GM18517 (cell line): ENCODE measurements at regions not wholly inside any gene's neighbourhood (a gene's known extent, or its start where the extent isn't known, plus 50 kb on each side); places are given as distances from the start of the nearest gene placed in this dataset.
"Not testable (repeated sequence)": the region's sequence is repeated elsewhere in the genome, so short reads cannot be mapped to it uniquely, and the experiment has no call there.

Source experiments
- ATAC-seq: cut with Tn5 transposase; IDR thresholded peaks from one replicate; pipeline ENCODE4 v1.9.1; 2021; ENCODE audit warnings: mild to moderate bottlenecking, moderate library complexity; ENCODE audit not compliant: unreplicated experiment

DNA sequence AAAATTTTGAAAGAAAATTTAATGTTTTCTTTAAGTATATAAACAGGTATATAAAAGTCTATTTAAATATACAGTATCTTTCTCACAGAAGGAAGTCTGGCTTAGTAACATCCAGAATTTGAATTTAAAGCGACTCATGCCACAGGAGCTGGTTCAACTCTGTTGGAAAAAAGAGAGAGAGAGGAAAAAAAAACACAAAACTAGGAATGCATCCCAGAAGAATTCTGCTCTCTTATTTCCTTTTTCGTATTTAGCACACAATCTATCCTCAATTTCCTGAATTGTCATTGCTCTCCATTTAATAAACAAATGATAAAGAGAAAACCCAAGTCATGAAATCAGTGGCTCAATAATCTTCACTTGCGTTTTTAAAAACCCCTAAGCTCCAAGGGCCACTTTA, 107.5 kb upstream of the SCAF8 start:
- ATAC-seq: no peak

DNA sequence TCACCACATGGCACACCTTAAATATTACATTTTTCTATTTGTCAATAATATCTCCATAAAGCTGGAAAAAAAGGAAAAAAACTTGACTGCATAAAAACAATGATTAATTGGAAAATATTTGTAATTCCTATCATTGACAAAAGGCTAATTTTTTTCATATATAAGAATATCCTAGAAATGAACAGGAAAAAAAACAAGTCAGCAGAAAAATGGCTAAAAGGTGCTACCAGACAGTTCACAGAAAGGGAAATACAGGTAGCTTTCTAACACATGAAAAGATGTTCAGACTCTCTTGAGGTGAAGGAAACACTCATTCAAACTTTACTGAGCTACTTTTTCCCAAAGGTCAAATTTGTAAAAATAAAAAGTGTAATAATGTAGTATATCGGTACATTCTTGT, 104.1 kb upstream of the SCAF8 start:
- no peak for ATAC-seq

DNA sequence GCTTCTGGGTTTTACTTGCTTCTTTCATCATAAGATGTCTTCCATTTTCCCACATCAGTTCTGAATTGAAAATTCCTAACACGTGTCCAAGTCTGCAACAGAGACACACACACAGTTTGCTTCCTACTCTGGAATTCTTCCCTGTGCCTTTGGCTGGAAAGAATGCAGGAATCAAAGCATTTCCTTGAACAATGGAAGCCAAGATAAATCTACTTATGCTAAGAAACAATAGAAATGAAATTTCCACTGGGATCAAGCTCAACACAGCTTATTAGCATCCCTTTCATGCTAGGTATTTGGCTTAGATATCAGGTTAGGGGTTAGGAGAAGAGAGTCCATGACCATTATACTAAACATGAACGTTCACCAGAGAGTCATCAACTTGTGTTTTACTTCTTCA, 101.1 kb upstream of the SCAF8 start:
- no peak for ATAC-seq

DNA sequence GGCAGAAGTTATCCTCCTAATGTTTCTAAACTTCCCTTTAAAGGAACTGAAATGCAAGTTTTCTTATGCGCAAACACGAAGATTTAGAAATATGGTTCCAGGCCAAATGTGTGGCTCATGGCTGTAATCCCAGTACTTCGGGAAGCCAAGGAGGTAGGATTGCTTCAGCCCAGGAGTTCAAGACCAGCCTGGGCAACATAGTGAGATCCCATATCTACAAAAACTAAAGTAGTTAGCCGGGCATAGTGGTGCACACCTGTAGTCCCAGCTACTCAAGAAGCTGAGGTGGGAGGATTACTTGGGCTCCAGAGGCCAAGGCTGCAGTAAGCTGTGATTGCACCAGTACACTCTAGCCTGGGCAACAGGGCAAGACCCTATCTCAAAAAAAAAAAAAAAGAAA, 95.8 kb upstream of the SCAF8 start:
- no peak for ATAC-seq

DNA sequence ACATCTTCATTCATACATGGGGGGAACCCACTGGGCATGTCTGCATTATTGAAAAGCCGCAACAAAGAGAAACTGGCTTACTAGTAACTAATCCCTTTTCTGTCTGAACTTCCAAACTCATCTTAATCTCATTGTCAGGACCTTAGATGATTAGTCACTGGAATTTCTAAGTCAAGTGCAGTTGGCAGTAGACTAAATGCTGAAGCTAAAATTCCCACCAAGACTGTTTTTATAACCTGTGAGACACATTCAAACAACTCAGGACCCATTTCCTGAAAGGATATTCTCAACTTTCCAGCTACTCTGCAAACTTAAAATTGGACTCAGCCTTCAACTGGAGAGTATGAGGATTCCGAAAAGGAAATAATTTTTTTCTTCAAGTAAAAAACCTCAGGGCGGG, 94.8 kb upstream of the SCAF8 start:
- no peak for ATAC-seq

DNA sequence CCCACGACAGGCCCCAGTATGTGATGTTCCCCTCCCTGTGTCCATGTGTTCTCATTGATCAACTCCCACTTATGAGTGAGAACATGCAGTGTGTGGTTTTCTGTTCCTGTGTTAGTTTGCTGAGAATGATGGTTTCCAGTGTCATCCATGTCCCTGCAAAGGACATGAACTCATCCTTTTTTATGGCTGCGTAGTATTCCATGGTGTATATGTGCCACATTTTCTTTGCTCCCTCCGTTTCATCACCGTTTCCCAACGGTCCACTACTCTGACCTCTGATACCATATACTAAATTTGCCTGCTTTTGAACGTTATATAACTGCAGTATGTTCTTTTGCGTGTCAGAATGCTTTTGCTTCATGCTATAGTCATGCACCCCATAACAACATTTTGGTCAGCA, 94.0 kb upstream of the SCAF8 start:
- ATAC-seq: not testable (repeated sequence)

DNA sequence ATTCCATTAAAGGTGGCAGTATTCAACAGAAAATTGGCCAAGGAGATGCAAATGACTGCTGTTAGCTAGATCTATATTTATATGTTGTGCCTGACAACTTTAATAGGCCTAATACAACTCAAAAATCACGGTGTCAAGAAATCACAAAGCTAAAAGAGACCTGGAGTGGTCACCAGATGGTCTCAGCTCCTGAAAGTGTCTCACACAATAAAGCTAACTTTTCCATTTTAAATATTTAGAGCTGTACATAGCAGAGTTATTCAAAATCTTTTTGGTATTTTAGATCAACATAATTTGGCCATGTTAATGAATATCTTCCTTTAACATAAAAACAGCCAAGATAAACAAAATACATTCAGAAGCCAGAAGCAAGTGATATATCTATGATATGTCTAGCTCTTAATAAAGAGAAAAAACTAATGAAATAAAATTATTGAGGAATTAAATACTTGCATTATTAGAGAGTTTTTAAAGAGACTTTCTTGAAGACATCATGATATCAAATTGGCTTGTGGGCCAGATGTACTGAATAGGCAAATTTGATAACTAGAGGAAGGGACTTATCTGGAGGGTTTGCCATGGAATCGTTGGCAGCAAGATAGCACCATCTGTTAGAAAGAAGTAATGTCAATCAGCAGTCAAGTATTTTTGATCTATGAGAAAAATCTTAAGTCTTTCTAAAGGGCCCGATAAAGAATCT, 84.9 kb upstream of the SCAF8 start:
- no peak for ATAC-seq

DNA sequence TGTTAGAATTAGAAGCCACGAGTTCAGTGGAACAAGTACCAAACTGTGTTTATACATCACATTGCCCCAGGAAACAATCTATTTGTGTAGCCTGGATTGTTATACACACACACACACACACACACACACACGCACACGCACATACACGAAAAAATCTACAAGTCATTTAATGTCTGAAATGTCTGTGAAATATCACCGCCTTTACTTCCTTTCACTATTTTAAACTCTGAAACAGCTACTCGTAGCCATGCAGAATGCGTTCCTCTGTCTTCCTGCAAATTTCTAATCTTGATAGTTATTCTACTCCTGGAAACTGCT, 84.4 kb upstream of the SCAF8 start:
- no peak for ATAC-seq

DNA sequence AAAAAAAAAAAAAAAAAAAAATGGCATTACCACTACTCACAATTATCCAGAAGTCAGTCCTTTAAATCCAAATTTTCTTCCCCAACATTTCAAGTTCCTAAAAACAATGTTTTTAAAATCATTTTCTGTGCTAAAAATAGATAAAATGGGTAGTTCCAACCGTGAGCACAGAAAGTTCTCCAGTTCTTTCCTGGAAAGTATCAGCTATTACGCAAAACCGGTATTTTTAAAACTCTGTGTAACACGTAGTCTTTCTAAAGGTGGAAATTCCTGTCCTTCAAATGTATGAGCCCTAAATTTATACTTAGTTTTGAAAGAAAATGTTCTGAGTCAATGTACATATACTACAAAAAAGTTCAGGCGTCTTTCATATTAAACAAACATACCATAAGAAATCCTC, 83.5 kb upstream of the SCAF8 start:
- ATAC-seq: no peak

DNA sequence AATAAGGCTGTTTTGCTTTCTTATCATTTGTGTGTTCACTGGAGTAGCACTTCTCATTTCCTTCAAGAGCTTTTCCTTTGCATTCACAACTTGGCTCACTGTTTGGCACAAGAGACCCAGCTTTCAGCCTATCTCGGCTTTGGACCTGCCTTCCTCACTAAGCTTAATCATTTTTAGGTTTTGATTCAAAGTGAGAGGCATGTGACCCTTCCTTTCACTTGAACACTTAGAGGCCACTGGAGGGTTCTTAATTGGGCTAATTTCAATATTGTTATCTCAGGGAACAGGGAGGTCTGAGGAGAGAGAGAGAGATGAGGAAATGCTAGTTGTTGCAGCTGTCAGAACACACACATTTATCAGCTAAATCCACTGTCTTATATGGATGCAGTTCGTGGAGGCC, 82.9 kb upstream of the SCAF8 start:
- no peak for ATAC-seq

DNA sequence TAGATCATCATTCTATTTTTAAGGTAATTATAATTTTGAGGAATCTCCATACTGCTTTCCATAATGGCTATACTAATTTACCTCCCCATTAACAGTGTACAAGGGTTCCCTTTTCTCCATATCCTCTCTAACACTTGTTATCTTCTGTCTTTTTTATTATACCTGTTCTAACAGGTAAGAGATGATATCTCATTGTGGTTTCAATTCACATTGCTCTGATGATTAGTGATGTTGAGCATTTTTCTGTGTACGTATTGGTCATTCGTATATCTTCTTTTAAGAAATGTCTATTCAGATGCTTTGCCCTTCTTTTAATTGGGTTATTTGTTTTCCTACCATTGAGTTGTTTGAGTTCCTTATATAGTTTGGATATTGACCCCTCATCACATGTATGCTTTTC, 81.6 kb upstream of the SCAF8 start:
- ATAC-seq: no peak

DNA sequence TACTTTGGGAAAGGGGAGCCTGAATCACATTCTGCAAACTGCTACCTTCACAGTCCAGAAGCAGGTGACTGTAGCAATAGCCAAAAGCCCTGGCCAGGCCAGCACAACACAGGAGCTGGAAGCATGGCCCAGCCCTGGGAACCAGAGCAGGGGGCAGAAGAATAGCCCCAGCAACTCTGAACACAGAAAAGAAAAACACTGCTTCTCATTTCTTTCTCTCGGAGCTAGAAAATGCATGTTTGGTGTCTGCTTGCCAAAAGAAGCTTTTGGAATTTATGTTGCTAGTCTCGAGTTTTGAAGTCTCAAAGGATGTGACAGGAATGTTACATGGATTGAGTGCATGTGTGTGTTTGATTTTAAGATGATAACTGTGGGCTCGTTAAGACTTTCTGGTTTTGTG, 79.8 kb upstream of the SCAF8 start:
- no peak for ATAC-seq

DNA sequence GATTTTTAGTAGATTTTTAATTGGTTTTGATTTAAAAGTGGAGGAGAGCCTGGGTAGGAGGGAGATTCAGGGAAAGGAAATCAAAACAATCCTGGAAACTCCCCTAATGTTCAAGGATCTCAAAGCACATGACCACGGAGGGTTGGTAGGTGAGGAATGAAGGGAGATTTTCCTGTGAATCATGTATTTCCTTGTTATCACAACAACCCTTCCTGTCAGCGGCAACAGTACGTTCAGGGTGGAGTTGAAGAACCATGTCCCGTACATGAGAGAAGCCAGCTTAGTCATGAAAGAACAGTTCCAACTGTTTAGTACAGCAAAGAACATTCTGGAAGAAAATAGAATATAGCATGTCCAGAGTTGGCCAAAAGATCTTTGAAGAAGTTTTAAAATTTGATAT, 79.4 kb upstream of the SCAF8 start:
- ATAC-seq: no peak

DNA sequence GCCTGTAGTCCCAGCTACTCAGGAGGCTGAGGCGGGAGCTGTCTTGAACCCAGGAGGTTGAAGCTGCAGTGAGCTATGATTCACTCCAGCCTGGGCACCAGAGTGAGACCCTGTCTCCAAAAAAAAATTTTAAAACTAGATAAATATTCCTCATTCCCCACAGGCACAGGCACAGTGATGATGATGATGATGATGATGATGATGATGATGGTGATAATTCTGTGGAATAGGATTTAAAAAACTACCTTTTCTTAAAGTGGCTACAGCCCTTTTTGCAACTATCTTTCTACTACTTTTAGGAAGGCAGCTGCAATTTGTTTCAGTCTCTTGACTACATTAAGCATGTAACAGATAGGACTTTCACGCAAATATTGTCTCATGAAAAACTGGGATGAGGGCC, 76.6 kb upstream of the SCAF8 start:
- ATAC-seq: no peak

DNA sequence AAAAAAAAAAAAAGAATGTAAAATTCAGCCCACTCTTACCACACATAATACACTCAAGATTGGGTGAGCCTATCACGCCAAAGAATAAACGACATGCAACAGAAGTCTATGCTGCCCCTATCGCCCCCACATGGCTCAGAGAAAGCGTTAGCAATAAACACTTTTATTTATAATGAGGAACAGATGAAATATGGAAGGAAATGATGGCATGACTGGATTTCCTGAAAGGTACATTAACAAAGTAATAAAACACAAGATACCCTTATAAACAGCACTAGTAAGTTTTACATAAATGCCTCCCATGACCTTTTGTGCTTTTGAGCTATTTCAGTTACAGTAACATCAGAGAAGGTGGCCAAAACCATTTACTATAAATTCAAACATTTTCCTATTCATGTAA, 71.4 kb upstream of the SCAF8 start:
- no peak for ATAC-seq

DNA sequence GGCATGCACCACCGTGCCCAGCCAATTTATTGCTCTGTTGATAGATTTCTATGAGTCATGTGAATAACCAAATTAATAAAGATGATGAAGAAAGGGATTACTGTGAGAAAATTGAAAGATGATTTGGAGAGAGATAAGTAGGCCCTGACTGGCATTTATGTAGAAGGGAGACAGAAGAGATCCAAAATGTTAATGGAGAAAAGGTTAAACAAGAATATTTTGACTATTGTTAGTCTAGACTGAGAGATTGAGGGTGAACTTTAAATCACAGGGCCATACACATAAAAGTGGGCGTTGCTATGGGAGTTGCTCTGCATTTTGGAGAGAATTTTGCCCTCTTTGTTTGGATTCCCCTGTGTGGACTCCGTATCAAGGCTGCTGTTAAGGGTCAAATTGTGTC, 68.9 kb upstream of the SCAF8 start:
- ATAC-seq: no peak

DNA sequence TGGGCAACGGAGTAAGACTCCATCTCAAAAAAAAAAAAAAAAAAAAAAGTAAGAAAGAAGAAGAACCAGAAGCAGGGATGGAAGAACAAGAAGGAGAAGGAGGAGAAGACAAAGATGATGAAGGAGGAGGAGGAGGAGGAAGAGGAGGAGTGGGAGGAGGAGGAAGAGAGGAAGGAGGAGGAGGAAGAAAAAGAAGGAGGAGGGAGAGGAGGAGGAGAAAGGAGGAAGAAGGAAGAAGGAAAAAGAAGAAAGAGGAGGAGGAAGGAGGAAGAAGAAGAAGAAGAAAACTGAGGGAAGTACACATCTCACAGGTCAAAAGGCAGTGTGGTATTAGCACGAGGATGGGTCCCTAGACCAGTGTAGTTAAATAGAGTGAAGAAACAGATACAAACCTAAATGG, 65.1 kb upstream of the SCAF8 start:
- ATAC-seq: no peak

DNA sequence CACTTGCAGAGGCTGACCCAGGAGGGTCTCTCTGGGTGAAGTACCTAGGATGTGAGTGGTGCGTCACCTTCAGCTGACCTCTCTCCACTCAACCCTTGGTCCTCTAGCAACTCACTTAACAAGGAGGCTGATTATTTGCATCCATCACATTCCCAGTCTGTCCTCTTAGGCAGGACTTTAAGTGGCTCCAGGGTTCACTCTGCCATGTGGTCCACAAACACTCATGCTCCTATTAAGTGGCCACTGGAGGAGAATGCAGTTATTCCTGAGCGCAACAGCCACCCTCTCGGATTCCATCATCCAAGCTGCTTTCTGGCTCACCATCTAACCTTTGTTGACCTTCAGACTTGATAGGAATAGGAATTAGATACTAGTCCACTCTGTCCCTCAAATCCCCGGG, 61.1 kb upstream of the SCAF8 start:
- no peak for ATAC-seq

DNA sequence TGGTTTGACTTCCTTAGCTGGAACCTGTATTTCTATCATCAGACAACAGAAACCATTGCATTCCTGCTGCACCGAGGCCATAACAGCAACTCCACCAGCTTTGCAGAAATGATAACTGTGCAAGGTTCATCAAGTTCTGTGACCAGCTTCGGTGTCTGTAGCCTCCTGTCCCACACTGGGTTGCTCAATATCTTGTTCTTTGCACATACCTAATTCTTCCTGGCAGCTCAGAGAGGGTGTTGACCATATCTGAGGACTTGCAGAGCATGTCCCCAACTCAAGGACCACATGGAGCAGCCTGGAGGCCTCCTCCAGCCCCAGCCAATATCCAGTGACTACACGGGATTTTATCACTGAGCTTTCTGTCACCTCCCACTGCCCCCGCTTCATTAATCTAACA, 59.3 kb upstream of the SCAF8 start:
- no peak for ATAC-seq

DNA sequence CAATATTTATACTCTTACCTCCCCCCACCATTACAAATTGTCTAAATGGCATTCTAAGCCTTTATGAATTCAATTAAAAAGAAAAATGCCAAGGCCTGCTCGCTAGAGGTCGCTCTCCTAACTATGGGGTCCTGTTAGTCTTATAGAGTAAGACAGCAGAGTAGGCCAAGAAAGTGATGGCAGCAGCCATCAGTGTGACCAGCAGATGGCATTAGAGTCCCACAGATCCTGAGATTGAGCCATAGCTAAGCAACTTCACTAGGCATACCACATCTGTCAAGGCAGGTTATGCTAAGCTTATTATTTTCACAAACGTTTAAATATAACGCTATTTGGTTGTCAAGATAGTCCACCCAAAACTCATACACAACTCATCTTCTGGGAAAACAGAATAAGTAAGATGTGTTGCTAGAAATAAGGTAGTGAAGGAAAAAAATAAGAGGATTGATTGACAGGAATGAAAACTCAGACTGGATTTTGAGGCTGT, 57.6 kb upstream of the SCAF8 start:
- ATAC-seq: peak; percentile 99

DNA sequence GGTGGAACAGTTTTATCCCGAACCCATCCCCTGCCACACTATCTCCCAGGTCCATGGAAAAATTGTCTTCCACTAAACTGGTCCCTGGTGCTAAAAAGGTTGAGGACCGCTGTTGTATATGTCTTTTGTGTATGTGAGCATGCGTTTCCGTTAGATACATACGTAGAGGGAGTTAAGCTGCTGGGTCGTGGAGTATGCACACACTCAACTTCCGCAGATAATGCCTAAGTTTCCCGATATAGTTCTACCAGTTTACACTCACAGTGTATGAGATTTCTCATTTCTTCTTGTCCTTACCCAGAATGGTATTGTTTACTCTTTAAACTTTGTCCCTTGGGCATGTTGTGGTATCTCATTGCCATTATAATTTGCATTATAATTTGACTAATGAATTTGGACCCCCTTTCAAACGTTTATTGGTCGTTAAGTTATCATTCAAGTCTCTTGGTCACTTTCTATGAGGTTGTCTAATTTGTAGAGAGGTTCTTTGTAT, 50.5 kb upstream of the SCAF8 start:
- ATAC-seq: no peak
